Natural killer cell (primary cell): ENCODE measurements at regions not wholly inside any gene's neighbourhood (a gene's known extent, or its start where the extent isn't known, plus 50 kb on each side); places are given as distances from the start of the nearest gene placed in this dataset.

Source experiments
- ATAC-seq, 3 donors: fragments of 150-1000 bp in 2 of 3; fragments of 200-7000 bp in 1 of 3; cut with Tn5 transposase; 1 replicate in 1 of 3; 2 replicates in 2 of 3; pipeline ENCODE4 v1.10.0; 2021; ENCODE audit warnings: mild to moderate bottlenecking in 2 of 3, moderate library complexity in 2 of 3
- DNase-seq, 2 donors: peaks; one replicate each; pipeline versions ENCODE4 v3.0.0 to v3.0.0-alpha.2; 2013 to 2021; ENCODE audit warnings: mixed read lengths in 1 of 2
- H3K27ac ChIP-seq: one replicate; pipeline ENCODE4 v1.5.1; 2013; ENCODE audit warnings: mild to moderate bottlenecking, low read length
- H3K27me3 ChIP-seq: one replicate; pipeline ENCODE4 v1.6.1; 2013; ENCODE audit warnings: low read length; ENCODE audit not compliant: control insufficient read depth, insufficient read depth
- H3K36me3 ChIP-seq: one replicate; pipeline ENCODE4 v1.6.1; 2013; ENCODE audit warnings: low read length; ENCODE audit not compliant: control insufficient read depth, insufficient read depth
- H3K4me1 ChIP-seq: one replicate; pipeline ENCODE4 v1.6.1; 2013; ENCODE audit warnings: low read length; ENCODE audit not compliant: control insufficient read depth, insufficient read depth
- H3K4me3 ChIP-seq: one replicate; pipeline ENCODE4 v1.5.1; 2013; ENCODE audit warnings: low read length
- H3K9me3 ChIP-seq: one replicate; pipeline ENCODE4 v1.6.1; 2013; ENCODE audit warnings: low read length; ENCODE audit not compliant: control insufficient read depth, insufficient read depth
- H3K27ac Mint-ChIP-seq, 2 donors: one replicate each; pipeline ENCODE4 v1.8.0; 2022; ENCODE audit warnings: mild to moderate bottlenecking in 2 of 2, mixed read lengths in 2 of 2, moderate library complexity in 1 of 2
- H3K27me3 Mint-ChIP-seq, 2 donors: one replicate each; pipeline ENCODE4 v1.8.0; 2022; ENCODE audit warnings: low read depth in 2 of 2, mixed read lengths in 2 of 2
- H3K36me3 Mint-ChIP-seq: one replicate; pipeline ENCODE4 v1.8.0; 2022; ENCODE audit warnings: mixed read lengths
- H3K4me1 Mint-ChIP-seq, 2 donors: one replicate each; pipeline ENCODE4 v1.8.0; 2022; ENCODE audit warnings: mixed read lengths in 2 of 2
- H3K4me3 Mint-ChIP-seq: one replicate; pipeline ENCODE4 v1.8.0; 2022; ENCODE audit warnings: mild to moderate bottlenecking, moderate library complexity, mixed read lengths
- H3K9me3 Mint-ChIP-seq, 2 donors: one replicate each; pipeline ENCODE4 v1.8.0; 2022; ENCODE audit warnings: mixed read lengths in 2 of 2
- WGBS: methylation state at CpG from one replicate; pipeline ENCODE4 v1.1.7; 2013; ENCODE audit warnings: missing lambda C conversion rate; ENCODE audit not compliant: insufficient coverage; 5-methylcytosine and 5-hydroxymethylcytosine counted together
- intact Hi-C: fragments of 100-400 bp; cut with micrococcal nuclease; formaldehyde crosslinking; loops from one replicate; pipeline ENCODE4 v1.14.2; 2022
- TF ChIP-seq, protein P1 (sequence below): fragments of 200-600 bp; IDR thresholded peaks from one replicate; pipeline ENCODE4 v1.8.0; 2022; ENCODE audit warnings: antibody characterized with exemption

DNA sequence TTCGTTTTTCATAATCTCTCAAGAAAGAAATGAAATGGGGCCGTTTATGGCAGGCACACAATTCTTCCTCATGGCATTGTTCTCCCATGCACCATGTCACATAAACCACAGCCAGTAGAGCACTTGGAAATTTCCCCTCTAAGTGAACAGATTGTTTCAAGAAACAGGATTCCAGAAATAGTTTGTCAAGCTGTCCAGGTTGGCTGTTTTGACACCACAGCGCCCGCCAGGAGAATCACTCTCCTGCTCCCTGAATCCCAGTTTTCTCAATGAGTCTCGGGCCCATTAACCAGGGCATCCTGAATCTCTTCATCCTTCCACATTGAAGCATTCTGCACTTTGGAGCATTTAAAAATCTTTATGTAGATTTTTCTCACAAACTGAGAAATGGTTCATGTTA, 172.2 kb upstream of the NEBL start:
- Histone ChIP-seq H3K36me3 (no peaks in the 10 kb centered on the region), H3K4me3 (no peak overlapping the region), H3K4me1 (no peaks in the 10 kb centered on the region), H3K27ac (no peak overlapping the region), H3K9me3 (no peaks in the 10 kb centered on the region), H3K27me3 (no peaks in the 10 kb centered on the region)
- no peak for DNase-seq
- peaks cover 11 to 30% of the 10 kb centered on the region in 2 donors for H3K27me3 Mint-ChIP-seq
- H3K9me3 Mint-ChIP-seq = no peaks in the 10 kb centered on the region
- no peak overlapping the region for H3K27ac Mint-ChIP-seq
- WGBS = 73% methylated on average over 5 of the region's 5 CpGs
- TF ChIP-seq, protein P1, sequence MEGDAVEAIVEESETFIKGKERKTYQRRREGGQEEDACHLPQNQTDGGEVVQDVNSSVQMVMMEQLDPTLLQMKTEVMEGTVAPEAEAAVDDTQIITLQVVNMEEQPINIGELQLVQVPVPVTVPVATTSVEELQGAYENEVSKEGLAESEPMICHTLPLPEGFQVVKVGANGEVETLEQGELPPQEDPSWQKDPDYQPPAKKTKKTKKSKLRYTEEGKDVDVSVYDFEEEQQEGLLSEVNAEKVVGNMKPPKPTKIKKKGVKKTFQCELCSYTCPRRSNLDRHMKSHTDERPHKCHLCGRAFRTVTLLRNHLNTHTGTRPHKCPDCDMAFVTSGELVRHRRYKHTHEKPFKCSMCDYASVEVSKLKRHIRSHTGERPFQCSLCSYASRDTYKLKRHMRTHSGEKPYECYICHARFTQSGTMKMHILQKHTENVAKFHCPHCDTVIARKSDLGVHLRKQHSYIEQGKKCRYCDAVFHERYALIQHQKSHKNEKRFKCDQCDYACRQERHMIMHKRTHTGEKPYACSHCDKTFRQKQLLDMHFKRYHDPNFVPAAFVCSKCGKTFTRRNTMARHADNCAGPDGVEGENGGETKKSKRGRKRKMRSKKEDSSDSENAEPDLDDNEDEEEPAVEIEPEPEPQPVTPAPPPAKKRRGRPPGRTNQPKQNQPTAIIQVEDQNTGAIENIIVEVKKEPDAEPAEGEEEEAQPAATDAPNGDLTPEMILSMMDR = no peak
- H3K36me3 Mint-ChIP-seq = no peaks in the 10 kb centered on the region
- ATAC-seq = no peak
- intact Hi-C loops = no loop called here
- no peaks in the 10 kb centered on the region for H3K4me1 Mint-ChIP-seq
- H3K4me3 Mint-ChIP-seq = no peak overlapping the region

DNA sequence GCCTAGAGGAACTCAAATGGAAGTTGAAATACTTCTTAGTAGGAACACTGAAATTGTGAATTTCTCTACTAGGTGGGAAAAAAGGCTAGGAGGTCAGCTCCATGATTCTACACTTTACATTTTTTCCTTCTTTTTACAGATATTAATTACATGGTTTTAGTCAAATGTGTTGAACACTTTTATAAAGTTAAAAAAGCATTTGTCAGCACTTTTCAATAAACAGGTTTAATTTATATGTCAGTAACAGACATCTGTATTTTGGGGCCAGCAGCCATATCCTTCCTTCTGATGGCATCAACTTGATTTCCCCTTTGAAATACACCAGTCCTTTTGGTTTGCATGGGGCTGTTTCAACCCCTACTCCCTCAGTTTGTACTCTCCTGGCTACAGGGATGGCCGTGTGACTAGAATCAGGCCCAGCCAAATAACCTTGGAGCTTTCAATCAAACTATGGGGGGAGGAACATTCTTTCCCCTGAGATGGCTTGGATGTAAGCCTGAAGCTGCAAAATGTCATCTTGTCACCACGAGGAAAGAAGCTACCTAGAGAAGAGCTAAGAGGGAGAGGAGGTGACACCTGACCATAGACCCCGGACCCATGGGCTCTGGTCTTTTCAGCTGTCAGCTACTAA, 171.0 kb upstream of the NEBL start:
- Mint-ChIP-seq H3K4me1 (no peaks in the 10 kb centered on the region), H3K4me3 (no peak overlapping the region), H3K27me3 (peaks cover 11 to 30% of the 10 kb centered on the region in 2 donors), H3K9me3 (no peaks in the 10 kb centered on the region), H3K36me3 (no peaks in the 10 kb centered on the region), H3K27ac (no peak overlapping the region)
- H3K27me3 ChIP-seq = no peaks in the 10 kb centered on the region
- H3K9me3 ChIP-seq = no peaks in the 10 kb centered on the region
- no peaks in the 10 kb centered on the region for H3K4me1 ChIP-seq
- no peak for ATAC-seq
- H3K36me3 ChIP-seq = no peaks in the 10 kb centered on the region
- TF ChIP-seq, protein P1 = no peak
- H3K27ac ChIP-seq = no peak overlapping the region
- intact Hi-C loops = no loop called here
- WGBS = 66% methylated on average over 3 of the region's 3 CpGs
- DNase-seq = no peak
- no peak overlapping the region for H3K4me3 ChIP-seq

DNA sequence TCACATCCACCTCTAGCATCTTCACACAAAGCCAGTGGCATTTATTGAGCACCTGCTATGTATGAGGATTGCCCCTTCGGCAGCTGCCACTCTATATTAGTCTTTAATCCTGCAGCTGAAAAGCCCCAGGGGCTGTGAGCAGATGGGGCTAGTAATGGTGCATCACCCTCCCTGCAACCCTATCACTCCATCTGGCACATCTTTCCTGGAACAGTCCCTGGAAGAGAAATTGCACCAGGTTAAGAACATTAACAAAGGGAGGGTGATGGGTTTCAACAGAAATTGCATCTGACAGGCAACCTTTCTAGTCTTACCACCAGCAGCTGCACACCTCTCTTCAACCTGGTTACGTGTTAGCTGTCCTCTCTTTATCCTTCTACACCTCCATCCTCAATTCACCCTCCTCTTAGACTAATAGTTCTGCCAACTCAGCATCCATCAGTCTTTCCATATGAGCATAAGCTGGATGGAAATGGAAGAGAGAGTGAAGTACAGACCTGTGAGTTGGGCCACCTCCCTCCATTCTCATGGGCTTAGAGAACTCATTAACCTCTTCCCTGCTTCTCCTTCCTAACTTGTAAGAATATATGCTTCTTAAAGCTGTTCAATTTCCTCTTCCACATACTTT, 168.6 kb upstream of the NEBL start:
- no peak overlapping the region for H3K27ac ChIP-seq
- ATAC-seq = no peak
- H3K9me3 Mint-ChIP-seq = peaks cover 0 to 1% of the 10 kb centered on the region in 2 donors
- intact Hi-C loops = no loop called here
- no peak overlapping the region for H3K27ac Mint-ChIP-seq
- H3K4me1 ChIP-seq = no peaks in the 10 kb centered on the region
- no peak for DNase-seq
- H3K27me3 ChIP-seq = no peaks in the 10 kb centered on the region
- 96% methylated on average over 2 of the region's 2 CpGs for WGBS
- no peak overlapping the region for H3K4me3 ChIP-seq
- H3K4me1 Mint-ChIP-seq = no peaks in the 10 kb centered on the region
- peaks cover 12 to 30% of the 10 kb centered on the region in 2 donors for H3K27me3 Mint-ChIP-seq
- H3K9me3 ChIP-seq = no peaks in the 10 kb centered on the region
- TF ChIP-seq, protein P1 = no peak
- H3K36me3 Mint-ChIP-seq = no peaks in the 10 kb centered on the region
- no peak overlapping the region for H3K4me3 Mint-ChIP-seq
- no peaks in the 10 kb centered on the region for H3K36me3 ChIP-seq

DNA sequence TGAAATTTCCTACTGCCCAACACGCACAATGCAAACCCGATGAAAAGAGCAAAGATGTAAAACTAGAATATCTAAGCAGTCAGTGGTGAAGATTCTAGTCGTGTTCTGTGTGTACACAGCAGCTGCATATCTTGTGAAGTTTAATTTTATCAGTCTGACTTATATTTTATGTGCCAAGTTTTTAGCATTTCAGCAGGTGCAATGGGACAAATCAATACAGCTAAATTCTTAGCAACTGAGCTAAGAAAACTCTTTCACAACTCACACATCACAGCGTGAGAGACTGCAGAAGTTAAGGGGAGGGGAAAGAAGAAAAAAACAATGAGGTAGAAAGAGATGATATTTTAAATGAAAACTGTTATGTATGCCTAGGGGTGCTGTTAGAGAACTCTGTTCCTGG, 164.9 kb upstream of the NEBL start:
- Histone ChIP-seq H3K27ac (no peak overlapping the region), H3K9me3 (peaks cover 2% of the 10 kb centered on the region), H3K4me3 (no peak overlapping the region), H3K27me3 (no peaks in the 10 kb centered on the region), H3K36me3 (no peaks in the 10 kb centered on the region), H3K4me1 (no peaks in the 10 kb centered on the region)
- Mint-ChIP-seq H3K9me3 (peaks cover 2 to 8% of the 10 kb centered on the region in 2 donors), H3K27ac (no peak overlapping the region), H3K27me3 (peaks cover 11 to 18% of the 10 kb centered on the region in 2 donors), H3K4me3 (no peak overlapping the region), H3K36me3 (no peaks in the 10 kb centered on the region), H3K4me1 (no peaks in the 10 kb centered on the region)
- ATAC-seq = no peak
- WGBS = 65% methylated on average over 3 of the region's 4 CpGs
- intact Hi-C loops = no loop called here
- no peak for DNase-seq
- TF ChIP-seq, protein P1 = no peak
